ENCODE measurements at regions not wholly inside any gene's neighbourhood (a gene's known extent, or its start where the extent isn't known, plus 50 kb on each side); places are given as distances from the start of the nearest gene placed in this dataset.
"Not testable (repeated sequence)": the region's sequence is repeated elsewhere in the genome, so short reads cannot be mapped to it uniquely, and the experiment has no call there.

- DNase-seq (ENCODE audit: low spot score): no peak
These were observed 122.8 kb downstream of the ATPSCKMT start for GRCh38 chr5:10126900-10127299.

GRCh38 chr5:10125116-10125515 is 124.6 kb downstream of the ATPSCKMT start:
- DNase-seq (ENCODE audit: low spot score): no peak

GRCh38 chr5:10124287-10124686 is 125.4 kb downstream of the ATPSCKMT start:
- DNase-seq (ENCODE audit: low spot score): no peak

- no peak for DNase-seq (ENCODE audit: low spot score)
These were observed 126.3 kb downstream of the ATPSCKMT start for GRCh38 chr5:10123254-10123989.

GRCh38 chr5:10122076-10122726 is 127.5 kb downstream of the ATPSCKMT start:
- no peak for DNase-seq (ENCODE audit: low spot score)

- no peak for DNase-seq (ENCODE audit: low spot score)
These were observed 128.8 kb downstream of the ATPSCKMT start for GRCh38 chr5:10120934-10121333.

- DNase-seq (ENCODE audit: low spot score): no peak
These were observed 131.5 kb downstream of the ATPSCKMT start for GRCh38 chr5:10118150-10118549.

- DNase-seq (ENCODE audit: low spot score): no peak
These were observed 133.1 kb downstream of the ATPSCKMT start for GRCh38 chr5:10116594-10116993.

GRCh38 chr5:10115669-10116068 is 134.0 kb downstream of the ATPSCKMT start:
- DNase-seq (ENCODE audit: low spot score): no peak

GRCh38 chr5:10111571-10111970 is 138.1 kb downstream of the ATPSCKMT start:
- DNase-seq (ENCODE audit: low spot score): peak; percentile 75

GRCh38 chr5:10110228-10110627 is 139.5 kb downstream of the ATPSCKMT start:
- DNase-seq (ENCODE audit: low spot score): no peak

GRCh38 chr5:10109299-10109698 is 140.4 kb downstream of the ATPSCKMT start:
- DNase-seq (ENCODE audit: low spot score): no peak

GRCh38 chr5:10106806-10107205 is 142.9 kb downstream of the ATPSCKMT start:
- DNase-seq (ENCODE audit: low spot score): no peak

- no peak for DNase-seq (ENCODE audit: low spot score)
These were observed 143.4 kb downstream of the ATPSCKMT start for GRCh38 chr5:10106285-10106684.

- no peak for DNase-seq (ENCODE audit: low spot score)
These were observed 146.8 kb downstream of the ATPSCKMT start for GRCh38 chr5:10102706-10103497.

GRCh38 chr5:10102235-10102634 is 147.5 kb downstream of the ATPSCKMT start:
- not testable (repeated sequence) for DNase-seq (ENCODE audit: low spot score)

- no peak for DNase-seq (ENCODE audit: low spot score)
These were observed 150.1 kb downstream of the ATPSCKMT start for GRCh38 chr5:10099548-10099947.

- DNase-seq (ENCODE audit: low spot score): no peak
These were observed 158.0 kb downstream of the ATPSCKMT start for GRCh38 chr5:10091701-10092100.

- DNase-seq (ENCODE audit: low spot score): no peak
These were observed 159.6 kb downstream of the ATPSCKMT start for GRCh38 chr5:10090074-10090473.

- DNase-seq (ENCODE audit: low spot score): no peak
These were observed 164.5 kb downstream of the ATPSCKMT start for GRCh38 chr5:10085185-10085584.

GRCh38 chr5:10081584-10081983 is 168.1 kb downstream of the ATPSCKMT start:
- DNase-seq (ENCODE audit: low spot score): no peak

- DNase-seq (ENCODE audit: low spot score): no peak
These were observed 171.7 kb downstream of the ATPSCKMT start for GRCh38 chr5:10077791-10078545.

All from H4 (cell line).